AG10803 (cell line): ENCODE measurements at regions not wholly inside any gene's neighbourhood (a gene's known extent, or its start where the extent isn't known, plus 50 kb on each side); places are given as distances from the start of the nearest gene placed in this dataset.
A peak's percentile ranks its signal among the peaks of the same experiment; 100 is the strongest.

ENCODE experiments used
- DNase-seq: peaks from one replicate; pipeline ENCODE4 v3.0.0; 2010; ENCODE audit warnings: low read depth
- H3K4me3 ChIP-seq: 2 replicates; pipeline ENCODE4 v1.5.1; 2011; ENCODE audit warnings: mild to moderate bottlenecking, low read length, control low read depth
- CTCF ChIP-seq: conservative IDR thresholded peaks from 2 replicates; pipeline ENCODE4 v1.5.1; 2011; ENCODE audit warnings: mild to moderate bottlenecking, low read length, control low read depth, inconsistent platforms

- TF ChIP-seq CTCF = no peak
- peak; percentile 33 for DNase-seq
- H3K4me3 ChIP-seq = no peak overlapping the region
Observed at GRCh38 chr11:109552376-109552775, 130.4 kb downstream of the C11orf87 start.

GRCh38 chr11:109553284-109553683 lies 131.3 kb downstream of the C11orf87 start:
- no peak for TF ChIP-seq CTCF
- H3K4me3 ChIP-seq = no peak overlapping the region
- DNase-seq = no peak

GRCh38 chr11:109554951-109555350 lies 133.0 kb downstream of the C11orf87 start:
- TF ChIP-seq CTCF = no peak
- no peak overlapping the region for H3K4me3 ChIP-seq
- no peak for DNase-seq

- no peak for TF ChIP-seq CTCF
- no peak for DNase-seq
- no peak overlapping the region for H3K4me3 ChIP-seq
Observed at GRCh38 chr11:109564241-109564640, 142.3 kb downstream of the C11orf87 start.

- no peak overlapping the region for H3K4me3 ChIP-seq
- no peak for TF ChIP-seq CTCF
- no peak for DNase-seq
Observed at GRCh38 chr11:109582470-109582869, 160.5 kb downstream of the C11orf87 start.

- H3K4me3 ChIP-seq = no peak overlapping the region
- no peak for DNase-seq
- TF ChIP-seq CTCF = no peak
Observed at GRCh38 chr11:109584001-109584972, 162.3 kb downstream of the C11orf87 start.

- no peak for DNase-seq
- TF ChIP-seq CTCF = no peak
- no peak overlapping the region for H3K4me3 ChIP-seq
Observed at GRCh38 chr11:109586789-109587188, 164.8 kb downstream of the C11orf87 start.
